HEK293 (cell line): ENCODE measurements at regions not wholly inside any gene's neighbourhood (a gene's known extent, or its start where the extent isn't known, plus 50 kb on each side); places are given as distances from the start of the nearest gene placed in this dataset.

ENCODE experiments used
- CTCF ChIA-PET: fragments of 350-600 bp; formaldehyde crosslinking; extraction: SDS; loops from one replicate; lab custom pipeline; 2021; ENCODE audit warnings: antibody characterized with exemption; lab: Yijun Ruan, JAX
- POLR2A ChIA-PET: fragments of 300-600 bp; formaldehyde crosslinking; extraction: SDS; loops from one replicate; lab custom pipeline; 2020; ENCODE audit warnings: antibody characterized with exemption, inconsistent platforms; lab: Yijun Ruan, JAX
- H3K27ac ChIP-seq: fragments of 200-500 bp; sonication (Bioruptor generic); 2 replicates; pipeline ENCODE4 v1.5.1; 2014; ENCODE audit warnings: low read depth, low read length, control low read depth, inconsistent platforms; ENCODE audit errors: extremely low read depth
- H3K36me3 ChIP-seq, 2 experiments: fragments of 200-500 bp in 1 of 2; sonication (Bioruptor generic) in 1 of 2; 1 replicate in 1 of 2; 2 replicates in 1 of 2; pipeline ENCODE4 v1.5.1; 2014 to 2017; ENCODE audit warnings: inconsistent platforms in 2 of 2, low read length in 2 of 2; ENCODE audit not compliant: control insufficient read depth in 2 of 2, insufficient read depth in 1 of 2
- H3K4me1 ChIP-seq: fragments of 200-500 bp; sonication (Bioruptor generic); 2 replicates; pipeline ENCODE4 v1.5.1; 2014; ENCODE audit warnings: mild to moderate bottlenecking, low read length, inconsistent platforms; ENCODE audit not compliant: control insufficient read depth, insufficient read depth
- H3K4me3 ChIP-seq: 2 replicates; pipeline ENCODE4 v1.5.1; 2011; ENCODE audit warnings: low read depth, mild to moderate bottlenecking, control low read depth, low read length, moderate library complexity
- H3K9me3 ChIP-seq: fragments of 200-500 bp; sonication (Bioruptor generic); 2 replicates; pipeline ENCODE4 v1.5.1; 2014; ENCODE audit warnings: low read depth, low read length, inconsistent platforms; ENCODE audit not compliant: control insufficient read depth, insufficient read depth
- EGR2 ChIP-seq: fragments of 450-650 bp; formaldehyde crosslinking; IDR thresholded peaks from 2 replicates; pipeline ENCODE4 v1.5.1; 2016; ENCODE audit warnings: low read depth, missing biosample characterization, missing genetic modification characterization
- GLI2 ChIP-seq: fragments of 450-650 bp; formaldehyde crosslinking; IDR thresholded peaks from 2 replicates; pipeline ENCODE4; 2017; ENCODE audit warnings: missing biosample characterization, missing genetic modification characterization, low read depth, borderline replicate concordance
- HOXA7 ChIP-seq: sonication (generic); formaldehyde crosslinking; IDR thresholded peaks from 2 replicates; pipeline ENCODE4 v1.8.1; 2022; ENCODE audit warnings: missing genetic modification reagents, borderline replicate concordance
- KLF1 ChIP-seq: fragments of 450-650 bp; formaldehyde crosslinking; IDR thresholded peaks from 2 replicates; pipeline ENCODE4 v1.5.1; 2016; ENCODE audit warnings: missing biosample characterization, missing genetic modification characterization
- KLF16 ChIP-seq: fragments of 450-650 bp; formaldehyde crosslinking; IDR thresholded peaks from 2 replicates; pipeline ENCODE4 v1.5.1; 2017; ENCODE audit warnings: missing biosample characterization, missing genetic modification characterization
- KLF17 ChIP-seq: fragments of 450-650 bp; formaldehyde crosslinking; IDR thresholded peaks from 2 replicates; pipeline ENCODE4 v1.5.1; 2016; ENCODE audit warnings: missing biosample characterization, missing genetic modification characterization
- PRDM10 ChIP-seq: fragments of 450-650 bp; formaldehyde crosslinking; IDR thresholded peaks from 2 replicates; pipeline ENCODE4 v1.5.1; 2016; ENCODE audit warnings: missing biosample characterization, missing genetic modification characterization
- YY1 ChIP-seq: fragments of 450-650 bp; formaldehyde crosslinking; IDR thresholded peaks from 2 replicates; pipeline ENCODE4 v1.5.1; 2018; ENCODE audit warnings: missing biosample characterization, missing genetic modification characterization
- ZBTB26 ChIP-seq: fragments of 450-650 bp; formaldehyde crosslinking; optimal IDR thresholded peaks from 2 replicates; pipeline ENCODE3; 2016; ENCODE audit warnings: missing biosample characterization, mild to moderate bottlenecking, missing genetic modification characterization
- ZBTB8A ChIP-seq: fragments of 450-650 bp; formaldehyde crosslinking; IDR thresholded peaks from 2 replicates; pipeline ENCODE4 v1.5.1; 2016; ENCODE audit warnings: missing biosample characterization, missing genetic modification characterization
- ZFP37 ChIP-seq: fragments of 450-650 bp; formaldehyde crosslinking; IDR thresholded peaks from 2 replicates; pipeline ENCODE4 v1.5.1; 2016; ENCODE audit warnings: missing biosample characterization, missing genetic modification characterization
- ZIC2 ChIP-seq: fragments of 450-650 bp; formaldehyde crosslinking; IDR thresholded peaks from 2 replicates; pipeline ENCODE4 v1.5.1; 2016; ENCODE audit warnings: missing biosample characterization, missing genetic modification characterization
- ZNF16 ChIP-seq: fragments of 450-650 bp; formaldehyde crosslinking; IDR thresholded peaks from 2 replicates; pipeline ENCODE4 v1.5.1; 2016; ENCODE audit warnings: low read depth, missing biosample characterization, missing genetic modification characterization
- ZNF266 ChIP-seq: fragments of 450-650 bp; formaldehyde crosslinking; IDR thresholded peaks from 2 replicates; pipeline ENCODE4 v1.5.1; 2016; ENCODE audit warnings: missing biosample characterization, missing genetic modification characterization, low read depth
- ZNF433 ChIP-seq: fragments of 450-650 bp; formaldehyde crosslinking; IDR thresholded peaks from 2 replicates; pipeline ENCODE4 v1.5.1; 2016; ENCODE audit warnings: missing biosample characterization, missing genetic modification characterization, low read depth
- ZNF473 ChIP-seq: fragments of 450-650 bp; formaldehyde crosslinking; IDR thresholded peaks from 2 replicates; pipeline ENCODE4 v1.5.1; 2017; ENCODE audit warnings: missing biosample characterization, missing genetic modification characterization
- ZNF501 ChIP-seq: fragments of 450-650 bp; formaldehyde crosslinking; IDR thresholded peaks from 2 replicates; pipeline ENCODE4 v1.5.1; 2016; ENCODE audit warnings: missing biosample characterization, missing genetic modification characterization
- ZNF555 ChIP-seq: fragments of 450-650 bp; formaldehyde crosslinking; conservative IDR thresholded peaks from 2 replicates; pipeline ENCODE4 v1.5.1; 2017; ENCODE audit warnings: missing biosample characterization, mild to moderate bottlenecking, missing genetic modification characterization, inconsistent platforms
- ZNF558 ChIP-seq: fragments of 450-650 bp; formaldehyde crosslinking; IDR thresholded peaks from 2 replicates; pipeline ENCODE4 v1.5.1; 2016; ENCODE audit warnings: missing biosample characterization, missing genetic modification characterization
- ZNF645 ChIP-seq: fragments of 450-650 bp; formaldehyde crosslinking; IDR thresholded peaks from 2 replicates; pipeline ENCODE4; 2016; ENCODE audit warnings: missing biosample characterization, missing genetic modification characterization
- ZNF658 ChIP-seq: fragments of 450-650 bp; formaldehyde crosslinking; IDR thresholded peaks from 2 replicates; pipeline ENCODE4; 2016; ENCODE audit warnings: missing biosample characterization, missing genetic modification characterization
- ZNF837 ChIP-seq: fragments of 450-650 bp; formaldehyde crosslinking; IDR thresholded peaks from 2 replicates; pipeline ENCODE4 v1.5.1; 2016; ENCODE audit warnings: missing biosample characterization, missing genetic modification characterization
- ZNF843 ChIP-seq: fragments of 450-650 bp; formaldehyde crosslinking; IDR thresholded peaks from 2 replicates; pipeline ENCODE4 v1.5.1; 2016; ENCODE audit warnings: missing biosample characterization, missing genetic modification characterization
- ZSCAN23 ChIP-seq: fragments of 450-650 bp; formaldehyde crosslinking; IDR thresholded peaks from 2 replicates; pipeline ENCODE4 v1.5.1; 2016; ENCODE audit warnings: missing biosample characterization, missing genetic modification characterization

- CTCF ChIA-PET = interaction anchor here (0.6 kb wide), 1 partner anchor 98 kb away, joined by 6 read pairs; no protein-coding TSS in a partner anchor
- Histone ChIP-seq H3K9me3 (no peaks in the 10 kb centered on the region), H3K36me3 (no peaks in the 10 kb centered on the region), H3K4me3 (no peak overlapping the region), H3K4me1 (no peaks in the 10 kb centered on the region), H3K27ac (no peak overlapping the region)
- TF ChIP-seq ZNF843 (tag by site-specific recombination) = no peak
- TF ChIP-seq ZNF16 (tag by site-specific recombination) = no peak
- no peak for TF ChIP-seq ZNF837 (tag by site-specific recombination)
- no peak for TF ChIP-seq KLF16
- no peak for TF ChIP-seq KLF1
- no peak for TF ChIP-seq ZNF645 (tag by site-specific recombination)
- no peak for TF ChIP-seq EGR2 (tag by site-specific recombination)
- TF ChIP-seq ZNF658 (tag by site-specific recombination) = no peak
- POLR2A ChIA-PET = no interaction called here
Measured at GRCh38 chr18:1691863-1692262, 787.2 kb downstream of the ADCYAP1 start.

GRCh38 chr18:1708006-1708405 lies 803.3 kb downstream of the ADCYAP1 start:
- ChIA-PET CTCF (no interaction called here), POLR2A (no interaction called here)
- no peaks in the 10 kb centered on the region for H3K36me3 ChIP-seq
- H3K9me3 ChIP-seq = no peaks in the 10 kb centered on the region
- TF ChIP-seq PRDM10 (tag by site-specific recombination) (no peak), YY1 (tag by site-specific recombination) (no peak), ZNF473 (tag by site-specific recombination) (no peak), ZBTB26 (tag by site-specific recombination) (no peak), ZNF266 (tag by site-specific recombination) (no peak), ZSCAN23 (tag by site-specific recombination) (no peak), ZIC2 (tag by site-specific recombination) (no peak), ZNF433 (tag by site-specific recombination) (no peak), ZBTB8A (tag by site-specific recombination) (no peak), KLF1 (no peak), ZFP37 (tag by site-specific recombination) (no peak)
- H3K27ac ChIP-seq = no peak overlapping the region
- H3K4me1 ChIP-seq = no peaks in the 10 kb centered on the region
- no peak overlapping the region for H3K4me3 ChIP-seq

- H3K4me1 ChIP-seq = no peaks in the 10 kb centered on the region
- H3K36me3 ChIP-seq = no peaks in the 10 kb centered on the region
- H3K9me3 ChIP-seq = no peaks in the 10 kb centered on the region
- no peak overlapping the region for H3K27ac ChIP-seq
- no peak overlapping the region for H3K4me3 ChIP-seq
- ChIA-PET POLR2A (no interaction called here), CTCF (no interaction called here)
- TF ChIP-seq HOXA7 (no peak), ZNF473 (tag by site-specific recombination) (no peak), ZNF558 (no peak), ZNF501 (no peak), GLI2 (no peak), KLF17 (tag by site-specific recombination) (no peak), ZNF555 (tag by site-specific recombination) (no peak)
Measured at GRCh38 chr18:1710114-1710513, 805.4 kb downstream of the ADCYAP1 start.
